NCI-H146 treated with DMSO at 0.1 percent for 48 hours (cell line): ENCODE measurements at regions not wholly inside any gene's neighbourhood (a gene's known extent, or its start where the extent isn't known, plus 50 kb on each side); places are given as distances from the start of the nearest gene placed in this dataset.
"Not testable (repeated sequence)": the region's sequence is repeated elsewhere in the genome, so short reads cannot be mapped to it uniquely, and the experiment has no call there.

ENCODE experiments used
- DNase-seq: peaks from one replicate; lab custom pipeline; 2025; ENCODE audit not compliant: unreplicated experiment; lab: John Stamatoyannopoulos, UW

GRCh38 chr18:995629-996028 lies 91.0 kb downstream of the ADCYAP1 start:
- DNase-seq: no peak

- no peak for DNase-seq
Measured at GRCh38 chr18:997499-997898, 92.8 kb downstream of the ADCYAP1 start.

GRCh38 chr18:998936-999335 lies 94.3 kb downstream of the ADCYAP1 start:
- no peak for DNase-seq

GRCh38 chr18:1002653-1003178 lies 98.0 kb downstream of the ADCYAP1 start:
- DNase-seq: no peak

- DNase-seq: no peak
Measured at GRCh38 chr18:1003499-1003898, 98.8 kb downstream of the ADCYAP1 start.

- DNase-seq: no peak
Measured at GRCh38 chr18:1006304-1006703, 101.6 kb downstream of the ADCYAP1 start.

GRCh38 chr18:1006965-1007364 lies 102.3 kb downstream of the ADCYAP1 start:
- DNase-seq: no peak

DNA sequence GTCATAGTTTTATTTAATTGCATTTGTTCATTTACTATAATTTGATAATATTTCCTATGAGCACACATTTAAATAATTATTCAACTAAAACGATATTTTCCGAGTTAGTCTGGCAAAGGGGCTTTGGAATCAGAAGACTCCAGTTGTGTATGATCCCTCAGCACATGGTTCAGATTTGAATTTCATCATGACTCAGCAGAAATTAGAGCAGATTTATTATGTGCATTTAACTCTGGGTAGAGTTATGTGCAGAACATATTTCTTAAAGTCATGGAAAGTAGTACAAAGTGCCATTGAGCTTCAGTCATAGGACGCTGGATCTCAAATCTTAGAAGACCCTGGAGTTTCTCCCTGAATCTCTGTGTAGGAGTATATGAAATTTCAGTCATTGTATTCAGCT lies 106.7 kb downstream of the ADCYAP1 start:
- no peak for DNase-seq

DNA sequence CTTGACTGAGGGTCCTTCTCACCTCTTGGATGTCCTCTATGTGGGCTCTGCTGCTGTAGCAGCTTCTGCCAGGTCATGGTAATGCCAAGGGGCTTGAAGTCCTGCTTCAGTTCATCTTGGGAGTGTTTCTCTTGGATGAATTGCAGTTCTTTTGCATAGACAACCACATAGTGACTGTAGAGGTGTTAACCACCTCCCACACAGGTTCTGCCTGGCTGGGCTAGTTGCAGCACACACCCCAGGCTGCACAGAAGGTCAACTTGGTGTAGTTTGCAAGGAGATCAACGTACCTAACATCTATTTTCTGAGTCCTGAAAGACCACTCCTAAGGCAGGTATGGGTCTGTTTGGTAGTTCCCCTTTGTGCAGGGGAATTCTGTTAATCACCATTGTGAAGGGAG lies 108.1 kb downstream of the ADCYAP1 start:
- DNase-seq: no peak

DNA sequence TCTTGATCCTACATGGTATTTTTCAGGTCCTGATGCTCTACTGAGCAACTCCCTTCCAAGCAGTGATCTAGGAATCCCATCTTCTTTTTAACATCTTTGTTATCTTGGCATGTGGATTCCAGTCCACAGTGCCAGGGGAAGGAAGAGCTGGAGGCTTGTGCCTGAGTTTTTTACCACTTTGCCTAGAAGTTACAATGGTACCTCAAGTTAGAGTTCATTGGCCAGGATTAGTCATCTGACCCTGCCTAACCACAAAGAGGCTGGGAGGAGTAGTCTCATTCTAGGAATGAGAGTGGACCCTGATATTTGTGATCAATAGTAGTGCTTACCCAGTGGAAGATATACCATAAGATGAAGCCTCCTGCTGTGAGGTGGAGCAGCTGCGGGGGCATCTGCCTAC lies 109.3 kb downstream of the ADCYAP1 start:
- no peak for DNase-seq

GRCh38 chr18:1014509-1014908 lies 109.8 kb downstream of the ADCYAP1 start:
- DNase-seq: no peak

DNA sequence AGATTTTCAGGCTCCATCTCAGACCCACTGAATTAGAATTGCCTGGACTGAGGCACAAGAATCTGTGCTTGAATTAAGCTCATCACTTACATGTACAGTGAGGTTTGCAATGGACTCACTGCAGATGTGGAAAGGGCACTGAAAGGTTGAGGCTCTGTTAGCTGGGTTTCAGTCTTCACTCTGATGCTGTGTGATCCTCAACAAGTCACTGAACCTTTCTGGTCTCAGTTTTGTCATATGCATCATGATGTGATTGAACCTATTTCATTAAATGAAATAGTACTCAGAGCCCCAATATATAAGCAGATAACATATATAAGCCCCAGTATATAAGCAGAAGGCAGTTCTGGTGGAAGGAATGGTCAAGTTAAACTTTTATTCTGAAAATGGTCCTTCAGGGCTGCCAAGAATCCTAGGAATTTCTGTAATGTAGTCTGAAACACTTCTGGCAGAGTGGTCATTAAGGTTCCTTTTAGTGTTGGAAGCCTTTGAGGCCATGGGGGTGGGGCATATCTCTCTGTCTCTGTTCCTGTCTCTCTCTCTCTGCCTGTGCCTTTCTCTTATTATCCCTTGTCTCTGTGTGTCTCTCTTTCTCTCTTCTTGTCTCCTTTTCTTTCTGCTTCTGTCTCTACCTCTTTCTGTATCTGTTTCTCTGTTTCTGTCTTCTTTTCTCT lies 110.4 kb downstream of the ADCYAP1 start:
- DNase-seq: no peak

DNA sequence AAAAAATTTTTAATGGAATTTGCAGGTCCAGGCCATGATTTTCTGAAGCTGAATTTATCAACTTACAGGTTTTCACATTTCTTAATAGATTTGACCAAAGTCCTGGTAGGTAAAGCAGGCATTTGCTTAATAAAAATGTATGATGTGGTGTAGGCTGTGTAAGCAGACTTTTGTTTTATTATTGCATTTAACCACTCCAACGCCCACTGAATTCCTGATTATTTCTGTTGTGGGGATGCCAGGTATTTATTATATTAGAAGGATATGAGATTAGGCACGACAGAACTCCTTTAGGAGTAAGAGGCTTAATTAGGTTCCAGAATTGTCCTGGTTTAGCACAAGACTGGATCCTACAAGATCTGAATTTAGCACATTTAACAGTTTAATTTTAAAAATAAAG lies 111.1 kb downstream of the ADCYAP1 start:
- no peak for DNase-seq

GRCh38 chr18:1017227-1018058 lies 112.8 kb downstream of the ADCYAP1 start:
- peak; percentile 43 for DNase-seq

- DNase-seq: peak; percentile 87
Measured at GRCh38 chr18:1018181-1018681, 113.6 kb downstream of the ADCYAP1 start.

GRCh38 chr18:1019191-1019590 lies 114.5 kb downstream of the ADCYAP1 start:
- no peak for DNase-seq

GRCh38 chr18:1020731-1021344 lies 116.2 kb downstream of the ADCYAP1 start:
- DNase-seq: no peak

GRCh38 chr18:1026930-1027329 lies 122.3 kb downstream of the ADCYAP1 start:
- DNase-seq: no peak

DNA sequence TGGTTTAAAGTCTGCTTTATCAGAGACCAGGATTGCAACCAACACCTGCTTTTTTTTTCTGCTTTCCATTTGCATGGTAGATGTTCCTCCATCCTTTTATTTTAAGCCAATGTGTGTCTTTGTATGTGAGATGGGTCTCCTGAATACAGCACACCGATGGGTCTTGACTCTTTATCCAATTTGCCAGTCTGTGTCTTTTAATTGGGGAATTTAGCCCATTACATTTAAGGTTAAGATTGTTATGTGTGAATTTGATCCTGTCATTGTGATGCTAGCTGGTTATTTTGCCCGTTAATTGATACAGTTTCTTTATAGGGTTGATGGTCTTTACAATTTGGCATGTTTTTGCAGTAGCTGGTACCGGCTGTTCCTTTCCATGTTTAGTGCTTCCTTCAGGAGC lies 128.4 kb downstream of the ADCYAP1 start:
- DNase-seq: not testable (repeated sequence)

GRCh38 chr18:1034971-1035370 lies 130.3 kb downstream of the ADCYAP1 start:
- DNase-seq: no peak

GRCh38 chr18:1036926-1037325 lies 132.3 kb downstream of the ADCYAP1 start:
- no peak for DNase-seq

DNA sequence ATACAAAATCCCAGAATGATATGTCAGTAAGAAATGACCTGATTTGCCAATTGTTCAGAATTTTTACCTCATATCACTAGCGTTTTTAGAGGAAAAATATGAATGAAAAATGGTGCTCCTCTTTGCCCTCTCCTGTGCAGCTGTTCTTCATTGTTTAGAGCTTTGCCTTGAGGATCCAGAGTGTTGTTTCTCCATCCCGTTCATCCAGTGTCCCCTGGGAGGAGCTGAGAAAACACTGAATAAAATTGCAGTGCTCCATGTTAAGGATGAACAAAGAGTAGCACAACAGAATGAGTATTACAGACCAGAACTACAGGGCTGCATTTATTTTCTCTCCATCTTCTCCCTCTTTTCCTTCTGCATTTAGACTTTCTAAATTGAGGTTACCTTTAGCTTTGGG lies 133.1 kb downstream of the ADCYAP1 start:
- DNase-seq: no peak
